Coronary artery (tissue), 2 donors: ENCODE measurements at regions not wholly inside any gene's neighbourhood (a gene's known extent, or its start where the extent isn't known, plus 50 kb on each side); places are given as distances from the start of the nearest gene placed in this dataset.

Experiments used
- DNase-seq: peaks from one replicate; pipeline ENCODE4 v3.0.0-alpha.2; 2017; ENCODE audit warnings: low spot score
- H3K27ac ChIP-seq, 2 donors: fragments of 200-600 bp; sonication (generic); one replicate each; pipeline ENCODE4 v1.5.1; 2016 to 2019
- H3K4me3 ChIP-seq: fragments of 200-600 bp; sonication (generic); 2 replicates; pipeline ENCODE4 v1.5.1; 2016; ENCODE audit warnings: mild to moderate bottlenecking, moderate library complexity
- CTCF ChIP-seq: fragments of 200-600 bp; sonication (generic); IDR thresholded peaks from one replicate; pipeline ENCODE4 v1.5.1; 2019; ENCODE audit warnings: antibody characterized with exemption

- DNase-seq: no peak
- H3K4me3 ChIP-seq: no peak overlapping the region
- TF ChIP-seq CTCF: no peak
- no peak overlapping the region for H3K27ac ChIP-seq
Measured at GRCh38 chr7:85306115-85306514, 119.3 kb upstream of the SEMA3D start.

DNA sequence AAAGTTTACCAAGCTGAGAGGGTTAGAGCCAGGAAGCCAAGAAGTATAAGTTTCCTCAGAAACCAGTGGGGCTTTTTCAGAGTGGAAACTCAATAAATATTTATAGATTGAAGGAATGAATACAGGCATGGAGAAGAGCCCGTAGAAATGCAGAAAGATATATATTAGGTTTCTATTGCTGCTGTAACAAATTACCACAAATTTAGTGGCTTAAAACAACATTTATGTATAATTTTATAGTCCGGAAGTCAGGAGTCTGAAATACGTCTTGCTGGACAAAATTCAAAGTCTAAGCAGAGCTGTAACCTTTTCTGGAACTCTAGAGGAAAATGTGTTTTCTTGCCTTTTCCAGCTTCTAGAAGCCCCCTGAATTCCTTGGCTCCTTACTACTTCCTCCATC lies 107.3 kb upstream of the SEMA3D start:
- Histone ChIP-seq H3K4me3 (no peak overlapping the region), H3K27ac (no peak overlapping the region)
- DNase-seq: no peak
- TF ChIP-seq CTCF: no peak

DNA sequence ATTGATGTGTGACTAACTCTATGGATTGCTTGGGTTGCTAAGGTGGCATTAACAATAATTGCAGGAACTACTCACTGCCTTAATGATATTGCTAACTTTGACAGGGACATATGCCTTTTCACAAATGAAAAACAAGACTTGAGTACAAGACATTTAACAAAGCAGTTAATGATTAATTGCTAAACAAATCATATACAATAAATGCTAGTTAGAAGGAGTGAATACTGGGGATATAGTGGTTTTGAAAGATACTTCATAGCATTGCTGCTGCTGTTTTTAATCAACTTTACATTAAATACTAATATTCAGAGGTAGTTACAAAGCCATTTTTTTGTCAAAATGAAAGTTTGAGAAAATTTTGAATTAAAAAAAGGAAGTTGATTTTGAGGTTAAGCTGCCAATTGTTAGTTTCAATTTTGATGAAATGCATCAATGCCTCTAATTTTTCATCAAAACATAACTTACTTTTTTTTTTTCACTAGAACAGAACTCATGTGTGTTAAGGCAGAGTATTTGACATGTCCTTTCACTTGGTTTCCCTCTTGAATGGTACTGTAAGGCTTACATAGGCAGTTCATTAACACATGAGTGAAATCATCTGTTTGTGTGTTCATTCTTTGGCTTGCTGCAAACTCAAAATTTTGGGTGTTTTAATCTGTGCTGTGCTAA lies 106.2 kb upstream of the SEMA3D start:
- no peak for DNase-seq
- TF ChIP-seq CTCF: no peak
- H3K27ac ChIP-seq: no peak overlapping the region
- H3K4me3 ChIP-seq: no peak overlapping the region

- no peak overlapping the region for H3K27ac ChIP-seq
- no peak for DNase-seq
- no peak for TF ChIP-seq CTCF
- no peak overlapping the region for H3K4me3 ChIP-seq
Measured at GRCh38 chr7:85290269-85290668, 103.4 kb upstream of the SEMA3D start.

DNA sequence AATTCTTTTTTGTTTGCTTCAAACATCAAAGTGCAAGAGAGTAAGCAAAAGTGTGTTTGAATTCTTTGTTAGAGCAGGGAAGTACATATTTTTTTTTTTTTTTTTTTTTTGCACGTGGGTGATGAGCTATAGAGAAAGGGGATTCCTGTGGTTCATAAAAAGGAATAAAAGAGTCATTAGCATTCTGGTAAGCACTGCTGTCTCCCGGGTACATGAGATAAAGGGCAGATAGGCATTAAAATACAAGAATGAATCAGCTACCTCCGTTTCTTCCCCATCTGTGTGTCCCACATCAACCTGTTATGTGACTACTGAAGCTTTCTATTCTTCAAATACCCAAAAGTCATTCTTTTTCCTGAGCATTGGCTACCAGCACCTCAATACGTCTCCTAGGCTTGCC lies 102.4 kb upstream of the SEMA3D start:
- TF ChIP-seq CTCF: no peak
- Histone ChIP-seq H3K27ac (no peak overlapping the region), H3K4me3 (no peak overlapping the region)
- DNase-seq: no peak

DNA sequence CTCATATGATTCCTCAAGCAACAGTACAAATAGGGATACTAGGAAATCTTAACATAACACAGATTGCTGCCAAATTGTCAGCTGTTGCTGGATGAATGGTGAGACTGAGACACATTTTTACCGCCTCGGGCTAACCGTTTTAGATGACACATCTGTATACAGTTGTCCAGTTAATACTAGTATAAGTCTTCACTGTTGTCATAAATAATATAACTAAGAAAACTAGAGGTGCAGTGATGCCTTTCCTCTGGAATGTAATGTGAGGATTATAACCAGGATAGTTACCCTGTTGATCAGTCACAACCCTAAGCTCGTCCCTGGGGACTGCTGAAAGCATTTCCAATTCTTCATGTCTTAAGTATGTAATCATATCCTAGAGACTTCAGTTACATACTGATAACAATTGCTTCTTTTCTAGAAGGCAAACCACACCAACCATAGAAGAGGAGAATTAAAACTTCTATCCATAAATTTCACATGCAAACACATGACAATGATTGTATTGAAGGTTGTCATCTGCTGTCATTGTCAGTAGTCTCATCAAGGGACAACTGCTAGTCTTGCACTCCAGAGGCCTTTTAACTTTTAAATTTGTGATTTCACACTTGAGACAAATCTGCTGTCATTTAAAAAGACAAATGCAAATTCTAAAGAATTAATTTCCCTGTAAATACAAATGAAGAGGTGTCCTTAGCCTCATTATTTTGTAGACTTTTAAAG lies 100.4 kb upstream of the SEMA3D start:
- DNase-seq: no peak
- Histone ChIP-seq H3K27ac (no peak overlapping the region), H3K4me3 (no peak overlapping the region)
- TF ChIP-seq CTCF: no peak

DNA sequence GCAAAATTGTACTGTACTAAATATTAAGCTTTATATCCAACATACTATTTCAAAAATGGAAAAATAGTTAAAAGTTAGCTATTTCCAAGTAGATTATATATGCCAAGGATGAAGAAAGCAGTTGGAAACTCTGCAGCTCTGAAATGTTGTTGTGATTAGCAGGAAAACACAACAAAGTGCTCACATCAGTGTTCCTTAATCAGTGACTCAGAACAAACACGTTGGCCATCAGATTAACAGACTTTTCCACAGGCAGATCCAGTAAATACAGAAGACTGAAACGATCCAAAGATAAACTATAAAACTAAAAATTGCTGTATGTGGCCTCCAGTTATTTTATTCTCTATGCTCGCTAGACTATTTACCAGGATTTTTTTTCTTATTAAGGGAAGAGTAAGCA lies 99.6 kb upstream of the SEMA3D start:
- no peak for DNase-seq
- TF ChIP-seq CTCF: no peak
- no peak overlapping the region for H3K4me3 ChIP-seq
- H3K27ac ChIP-seq: no peak overlapping the region
